ENCODE measurements at regions not wholly inside any gene's neighbourhood (a gene's known extent, or its start where the extent isn't known, plus 50 kb on each side); places are given as distances from the start of the nearest gene placed in this dataset.

DNA sequence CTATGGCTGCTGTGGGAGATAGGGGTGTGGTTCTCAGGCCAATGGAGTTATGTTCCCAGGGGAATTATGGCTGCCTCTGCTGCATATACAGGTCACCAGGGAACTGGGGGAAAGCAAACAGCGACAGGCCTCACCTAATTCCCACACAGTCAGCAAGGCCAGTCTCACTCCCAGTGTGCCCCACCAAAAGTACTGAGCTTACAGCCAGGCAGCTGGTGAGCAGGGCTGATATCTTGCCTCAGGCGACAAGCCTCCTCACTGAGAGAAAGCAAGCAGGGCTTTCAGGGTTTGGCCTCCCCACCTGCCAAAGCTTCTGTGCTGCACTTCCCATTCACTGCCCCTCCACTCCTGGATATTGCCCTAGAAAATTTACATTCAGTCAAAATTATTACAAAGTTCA, 273.8 kb upstream of the TARS1 start:
- intact Hi-C loops (cut with micrococcal nuclease), result no loop called here
- H3K9me2 ChIP-seq (replicated peaks; ENCODE audit: low read length), result no peaks in the 10 kb centered on the region
- no peak overlapping the region for H3K27ac ChIP-seq (ENCODE audit: low read length)
- ChIA-PET POLR2A (ENCODE audit: unreplicated experiment) (no interaction called here), CTCF (no interaction called here)
- ATAC-seq (no peak), DNase-seq (no peak)
- H3K4me1 ChIP-seq (ENCODE audit: insufficient read depth, low read length), result no peaks in the 10 kb centered on the region
- no peak overlapping the region for H3K4me2 ChIP-seq (ENCODE audit: low read length)
- BruUV-seq (replicated peaks), result no TSS peak
- TF ChIP-seq EZH2 (IDR thresholded peaks at IDR 0.05; ENCODE audit: low read length, unreplicated experiment) (no peak), EZH2phosphoT487 (IDR thresholded peaks at IDR 0.05; ENCODE audit: borderline replicate concordance, low read length) (no peak)
- TF ChIP-seq, protein P1, sequence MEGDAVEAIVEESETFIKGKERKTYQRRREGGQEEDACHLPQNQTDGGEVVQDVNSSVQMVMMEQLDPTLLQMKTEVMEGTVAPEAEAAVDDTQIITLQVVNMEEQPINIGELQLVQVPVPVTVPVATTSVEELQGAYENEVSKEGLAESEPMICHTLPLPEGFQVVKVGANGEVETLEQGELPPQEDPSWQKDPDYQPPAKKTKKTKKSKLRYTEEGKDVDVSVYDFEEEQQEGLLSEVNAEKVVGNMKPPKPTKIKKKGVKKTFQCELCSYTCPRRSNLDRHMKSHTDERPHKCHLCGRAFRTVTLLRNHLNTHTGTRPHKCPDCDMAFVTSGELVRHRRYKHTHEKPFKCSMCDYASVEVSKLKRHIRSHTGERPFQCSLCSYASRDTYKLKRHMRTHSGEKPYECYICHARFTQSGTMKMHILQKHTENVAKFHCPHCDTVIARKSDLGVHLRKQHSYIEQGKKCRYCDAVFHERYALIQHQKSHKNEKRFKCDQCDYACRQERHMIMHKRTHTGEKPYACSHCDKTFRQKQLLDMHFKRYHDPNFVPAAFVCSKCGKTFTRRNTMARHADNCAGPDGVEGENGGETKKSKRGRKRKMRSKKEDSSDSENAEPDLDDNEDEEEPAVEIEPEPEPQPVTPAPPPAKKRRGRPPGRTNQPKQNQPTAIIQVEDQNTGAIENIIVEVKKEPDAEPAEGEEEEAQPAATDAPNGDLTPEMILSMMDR (conservative IDR thresholded peaks at IDR 0.05; ENCODE audit: low read depth, low read length), result no peak
- no peak overlapping the region for H2AFZ ChIP-seq (ENCODE audit: low read length)
- H3K36me3 ChIP-seq (ENCODE audit: low read depth, low read length), result peaks cover 13% of the 10 kb centered on the region; the same call in 1 of the 2 replicates
- no peaks in the 10 kb centered on the region for H4K20me1 ChIP-seq (ENCODE audit: low read length)
- H3K4me3 ChIP-seq (ENCODE audit: low read length), result no peak overlapping the region
- H3F3A ChIP-seq (ENCODE audit: low read length, unreplicated experiment), result no peaks in the 10 kb centered on the region
- no peaks in the 10 kb centered on the region for H3K79me2 ChIP-seq (ENCODE audit: low read length)
- no peak overlapping the region for H3K9ac ChIP-seq (ENCODE audit: low read length)
- H3K27me3 ChIP-seq (ENCODE audit: low read length), result no peaks in the 10 kb centered on the region
- peaks cover 23% of the 10 kb centered on the region for H3K9me3 ChIP-seq (ENCODE audit: low read length)

DNA sequence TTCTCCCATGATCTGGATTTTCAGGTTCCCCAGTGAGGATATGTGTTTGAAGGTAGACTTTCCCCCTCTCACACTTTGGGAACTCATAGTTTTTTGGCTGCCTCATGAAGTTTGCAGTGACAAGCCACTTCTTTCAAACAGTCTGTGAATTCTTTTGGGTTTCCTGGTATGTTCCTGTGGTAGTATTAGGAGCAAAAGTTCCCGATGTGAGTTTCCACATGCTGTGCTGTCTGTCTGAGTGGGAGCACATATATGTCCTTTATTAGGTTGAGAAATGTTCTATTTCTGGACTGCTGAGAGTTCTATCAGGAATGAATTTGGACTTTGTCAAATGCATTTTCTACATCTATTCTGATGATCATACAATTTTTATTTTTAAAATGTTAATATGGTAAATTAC, 273.2 kb upstream of the TARS1 start:
- intact Hi-C loops (cut with micrococcal nuclease), result no loop called here
- Histone ChIP-seq H3K79me2 (ENCODE audit: low read length) (no peaks in the 10 kb centered on the region), H3K9me3 (ENCODE audit: low read length) (peaks cover 23% of the 10 kb centered on the region), H3K4me2 (ENCODE audit: low read length) (no peak overlapping the region), H4K20me1 (ENCODE audit: low read length) (no peaks in the 10 kb centered on the region), H3K27me3 (ENCODE audit: low read length) (no peaks in the 10 kb centered on the region), H3F3A (ENCODE audit: low read length, unreplicated experiment) (no peaks in the 10 kb centered on the region), H3K9ac (ENCODE audit: low read length) (no peak overlapping the region), H3K27ac (ENCODE audit: low read length) (no peak overlapping the region), H3K9me2 (replicated peaks; ENCODE audit: low read length) (no peaks in the 10 kb centered on the region), H3K4me1 (ENCODE audit: insufficient read depth, low read length) (no peaks in the 10 kb centered on the region), H3K36me3 (ENCODE audit: low read depth, low read length) (peaks cover 13% of the 10 kb centered on the region; the same call in 1 of the 2 replicates), H3K4me3 (ENCODE audit: low read length) (no peak overlapping the region), H2AFZ (ENCODE audit: low read length) (no peak overlapping the region)
- ATAC-seq, result no peak
- BruUV-seq (replicated peaks), result no TSS peak
- DNase-seq, result no peak
- ChIA-PET CTCF (no interaction called here), POLR2A (ENCODE audit: unreplicated experiment) (no interaction called here)
- TF ChIP-seq EZH2 (IDR thresholded peaks at IDR 0.05; ENCODE audit: low read length, unreplicated experiment) (no peak), EZH2phosphoT487 (IDR thresholded peaks at IDR 0.05; ENCODE audit: borderline replicate concordance, low read length) (no peak)
- TF ChIP-seq, protein P1 (conservative IDR thresholded peaks at IDR 0.05; ENCODE audit: low read depth, low read length), result no peak

DNA sequence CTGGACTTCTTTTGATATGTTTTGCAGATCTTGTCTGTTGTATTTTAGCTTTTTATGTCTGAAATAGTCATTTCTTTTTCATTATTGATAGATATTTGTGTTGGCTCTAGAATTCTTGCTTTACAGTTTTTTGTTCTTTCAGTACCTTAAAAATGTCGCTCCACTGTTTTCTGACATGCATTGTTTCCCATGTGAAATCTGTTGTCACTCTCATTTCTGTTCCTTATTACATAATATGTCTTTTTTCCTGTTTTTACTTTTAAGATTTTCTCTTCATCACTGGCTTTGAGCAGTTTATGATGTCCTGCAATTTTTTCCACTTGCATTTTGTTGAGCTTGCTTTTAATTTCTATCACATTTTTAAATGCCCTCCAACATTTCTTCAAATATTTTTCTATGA, 270.4 kb upstream of the TARS1 start:
- Histone ChIP-seq H3K9me2 (replicated peaks; ENCODE audit: low read length) (no peaks in the 10 kb centered on the region), H3K79me2 (ENCODE audit: low read length) (no peaks in the 10 kb centered on the region), H3K27me3 (ENCODE audit: low read length) (no peaks in the 10 kb centered on the region), H3K4me2 (ENCODE audit: low read length) (no peak overlapping the region), H3K4me3 (ENCODE audit: low read length) (no peak overlapping the region), H3K27ac (ENCODE audit: low read length) (no peak overlapping the region), H3K9ac (ENCODE audit: low read length) (no peak overlapping the region), H3K9me3 (ENCODE audit: low read length) (peaks cover 19% of the 10 kb centered on the region), H4K20me1 (ENCODE audit: low read length) (no peaks in the 10 kb centered on the region), H3K4me1 (ENCODE audit: insufficient read depth, low read length) (no peaks in the 10 kb centered on the region), H3K36me3 (ENCODE audit: low read depth, low read length) (peaks cover 13% of the 10 kb centered on the region; the same call in 1 of the 2 replicates), H2AFZ (ENCODE audit: low read length) (no peak overlapping the region), H3F3A (ENCODE audit: low read length, unreplicated experiment) (no peaks in the 10 kb centered on the region)
- ATAC-seq, result no peak
- ChIA-PET POLR2A (ENCODE audit: unreplicated experiment) (interaction anchor here (0.6 kb wide), 1 partner anchor 162 kb away, joined by 4 read pairs; no protein-coding TSS in a partner anchor), CTCF (no interaction called here)
- TF ChIP-seq EZH2 (IDR thresholded peaks at IDR 0.05; ENCODE audit: low read length, unreplicated experiment) (no peak), EZH2phosphoT487 (IDR thresholded peaks at IDR 0.05; ENCODE audit: borderline replicate concordance, low read length) (no peak)
- TF ChIP-seq, protein P1 (conservative IDR thresholded peaks at IDR 0.05; ENCODE audit: low read depth, low read length), result no peak
- intact Hi-C loops (cut with micrococcal nuclease), result no loop called here
- no peak for DNase-seq
- BruUV-seq (replicated peaks), result no TSS peak

Data from PC-3 (cell line).